Effector memory CD4-positive, alpha-beta T cell (primary cell): ENCODE measurements at regions not wholly inside any gene's neighbourhood (a gene's known extent, or its start where the extent isn't known, plus 50 kb on each side); places are given as distances from the start of the nearest gene placed in this dataset.
"Not testable (repeated sequence)": the region's sequence is repeated elsewhere in the genome, so short reads cannot be mapped to it uniquely, and the experiment has no call there.

Experiments
- DNase-seq, 3 donors: peaks; one replicate each; pipeline ENCODE4 v3.0.0-alpha.2; 2020
- H3K27ac ChIP-seq: 2 replicates; pipeline ENCODE4 v1.7.0; 2013; ENCODE audit warnings: mild to moderate bottlenecking, low read length, moderate library complexity; ENCODE audit not compliant: insufficient read depth, poor library complexity, severe bottlenecking
- H3K27me3 ChIP-seq: replicated peaks from 2 replicates; pipeline ENCODE4 v1.7.0; 2013; ENCODE audit warnings: mild to moderate bottlenecking, low read length; ENCODE audit not compliant: insufficient read depth, control insufficient read depth, poor library complexity, severe bottlenecking
- H3K36me3 ChIP-seq: 2 replicates; pipeline ENCODE4 v1.7.0; 2013; ENCODE audit warnings: mild to moderate bottlenecking, low read length, moderate library complexity; ENCODE audit not compliant: control insufficient read depth, insufficient read depth
- H3K4me1 ChIP-seq: 2 replicates; pipeline ENCODE4 v1.7.0; 2013; ENCODE audit warnings: low read length, mild to moderate bottlenecking; ENCODE audit not compliant: control insufficient read depth, insufficient read depth, poor library complexity, severe bottlenecking
- H3K4me3 ChIP-seq: 2 replicates; pipeline ENCODE4 v1.7.0; 2013; ENCODE audit warnings: low read length, low read depth, mild to moderate bottlenecking; ENCODE audit not compliant: insufficient read depth, poor library complexity, severe bottlenecking
- H3K9me3 ChIP-seq: 2 replicates; pipeline ENCODE4 v1.7.0; 2013; ENCODE audit warnings: mild to moderate bottlenecking, low read length, moderate library complexity; ENCODE audit not compliant: control insufficient read depth

GRCh38 chr4:24208691-24209090, 318.8 kb upstream of the PPARGC1A start:
- Histone ChIP-seq H3K36me3 (no peaks in the 10 kb centered on the region), H3K4me3 (no peak overlapping the region), H3K27ac (no peak overlapping the region), H3K9me3 (no peaks in the 10 kb centered on the region), H3K4me1 (no peaks in the 10 kb centered on the region), H3K27me3 (no peaks in the 10 kb centered on the region)
- no peak for DNase-seq

- not testable (repeated sequence) for H3K27ac ChIP-seq, H3K4me1 ChIP-seq, H3K4me3 ChIP-seq, DNase-seq, H3K9me3 ChIP-seq, H3K36me3 ChIP-seq, H3K27me3 ChIP-seq
Measured at GRCh38 chr4:24204708-24205107, 314.9 kb upstream of the PPARGC1A start.

GRCh38 chr4:24203926-24204325, 314.1 kb upstream of the PPARGC1A start:
- no peak for DNase-seq
- Histone ChIP-seq H3K36me3 (no peaks in the 10 kb centered on the region), H3K4me1 (no peaks in the 10 kb centered on the region), H3K4me3 (no peak overlapping the region), H3K9me3 (no peaks in the 10 kb centered on the region), H3K27ac (no peak overlapping the region), H3K27me3 (no peaks in the 10 kb centered on the region)

- no peak overlapping the region for H3K4me3 ChIP-seq
- no peaks in the 10 kb centered on the region for H3K4me1 ChIP-seq
- no peaks in the 10 kb centered on the region for H3K36me3 ChIP-seq
- DNase-seq = no peak
- H3K27me3 ChIP-seq = no peaks in the 10 kb centered on the region
- no peaks in the 10 kb centered on the region for H3K9me3 ChIP-seq
- no peak overlapping the region for H3K27ac ChIP-seq
Measured at GRCh38 chr4:24202579-24202978, 312.7 kb upstream of the PPARGC1A start.

- Histone ChIP-seq H3K9me3 (no peaks in the 10 kb centered on the region), H3K27ac (no peak overlapping the region), H3K4me1 (no peaks in the 10 kb centered on the region), H3K36me3 (no peaks in the 10 kb centered on the region), H3K4me3 (no peak overlapping the region), H3K27me3 (no peaks in the 10 kb centered on the region)
- no peak for DNase-seq
Measured at GRCh38 chr4:24197955-24198354, 308.1 kb upstream of the PPARGC1A start.

GRCh38 chr4:24196785-24197184, 306.9 kb upstream of the PPARGC1A start:
- H3K27me3 ChIP-seq = no peaks in the 10 kb centered on the region
- H3K9me3 ChIP-seq = no peaks in the 10 kb centered on the region
- DNase-seq = no peak
- H3K27ac ChIP-seq = no peak overlapping the region
- no peaks in the 10 kb centered on the region for H3K4me1 ChIP-seq
- no peaks in the 10 kb centered on the region for H3K36me3 ChIP-seq
- H3K4me3 ChIP-seq = no peak overlapping the region

GRCh38 chr4:24195991-24196736, 306.3 kb upstream of the PPARGC1A start:
- no peaks in the 10 kb centered on the region for H3K9me3 ChIP-seq
- no peaks in the 10 kb centered on the region for H3K4me1 ChIP-seq
- no peak overlapping the region for H3K4me3 ChIP-seq
- no peaks in the 10 kb centered on the region for H3K27me3 ChIP-seq
- DNase-seq = no peak
- H3K27ac ChIP-seq = no peak overlapping the region
- H3K36me3 ChIP-seq = no peaks in the 10 kb centered on the region

GRCh38 chr4:24192018-24192641, 302.3 kb upstream of the PPARGC1A start:
- DNase-seq = no peak
- Histone ChIP-seq H3K4me1 (no peaks in the 10 kb centered on the region), H3K9me3 (no peaks in the 10 kb centered on the region), H3K36me3 (no peaks in the 10 kb centered on the region), H3K27ac (no peak overlapping the region), H3K27me3 (no peaks in the 10 kb centered on the region), H3K4me3 (no peak overlapping the region)

- no peaks in the 10 kb centered on the region for H3K27me3 ChIP-seq
- H3K9me3 ChIP-seq = no peaks in the 10 kb centered on the region
- H3K36me3 ChIP-seq = no peaks in the 10 kb centered on the region
- no peak overlapping the region for H3K4me3 ChIP-seq
- no peak for DNase-seq
- H3K4me1 ChIP-seq = no peaks in the 10 kb centered on the region
- H3K27ac ChIP-seq = no peak overlapping the region
Measured at GRCh38 chr4:24190761-24191695, 301.2 kb upstream of the PPARGC1A start.

GRCh38 chr4:24188459-24188858, 298.6 kb upstream of the PPARGC1A start:
- H3K27me3 ChIP-seq = no peaks in the 10 kb centered on the region
- H3K36me3 ChIP-seq = no peaks in the 10 kb centered on the region
- H3K4me3 ChIP-seq = no peak overlapping the region
- no peaks in the 10 kb centered on the region for H3K9me3 ChIP-seq
- no peak for DNase-seq
- no peaks in the 10 kb centered on the region for H3K4me1 ChIP-seq
- no peak overlapping the region for H3K27ac ChIP-seq
